Uterus (tissue), 2 donors: ENCODE measurements at regions not wholly inside any gene's neighbourhood (a gene's known extent, or its start where the extent isn't known, plus 50 kb on each side); places are given as distances from the start of the nearest gene placed in this dataset.

Source experiments
- CTCF ChIP-seq, 4 experiments: fragments of 200-600 bp in 2 of 4; fragments of 450-650 bp in 2 of 4; sonication (generic) in 2 of 4; IDR thresholded peaks; one replicate each; pipeline ENCODE4 v1.5.1; 2016 to 2019; ENCODE audit warnings: antibody characterized with exemption in 4 of 4, mild to moderate bottlenecking in 2 of 4, moderate library complexity in 1 of 4
- POLR2A ChIP-seq, 2 donors: fragments of 450-650 bp; IDR thresholded peaks; one replicate each; pipeline ENCODE4 v1.6.1; 2016; ENCODE audit warnings: antibody characterized with exemption in 2 of 2, mild to moderate bottlenecking in 1 of 2, moderate library complexity in 1 of 2

- TF ChIP-seq CTCF (IDR thresholded peaks at IDR 0.05) (no peak), POLR2A (IDR thresholded peaks at IDR 0.05) (no peak)
These were observed 168.1 kb downstream of the C16orf95 start for GRCh38 chr16:87149051-87149450.
